ENCODE measurements at regions not wholly inside any gene's neighbourhood (a gene's known extent, or its start where the extent isn't known, plus 50 kb on each side); places are given as distances from the start of the nearest gene placed in this dataset.

DNA sequence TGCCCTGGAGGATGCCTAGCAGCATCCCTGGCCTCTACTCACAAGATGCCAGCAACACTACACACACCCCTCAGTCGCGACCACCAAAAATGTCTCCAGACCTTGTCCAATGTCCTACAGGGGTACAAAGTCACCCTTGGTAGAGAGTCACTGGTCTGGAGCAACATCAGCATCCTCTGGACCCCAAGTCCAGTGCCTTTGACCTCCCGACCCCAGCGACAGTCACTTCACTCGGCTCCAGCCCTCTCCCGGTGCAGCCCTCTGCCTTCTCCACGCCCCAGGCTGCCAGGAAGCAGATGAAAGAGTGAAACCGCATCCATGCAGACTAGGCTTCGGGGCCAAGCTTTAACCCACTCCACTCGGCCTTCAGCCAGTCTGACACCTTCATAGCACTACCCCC, 92.0 kb upstream of the SRSF6 start:
- BruUV-seq (replicated peaks) = no TSS peak
- Histone ChIP-seq H3K36me3 (ENCODE audit: low read depth) (no peaks in the 10 kb centered on the region), H3K9me3 (ENCODE audit: insufficient read depth, low read depth) (no peaks in the 10 kb centered on the region), H2AFZ (no peak overlapping the region), H3K27me3 (ENCODE audit: insufficient read depth, low read depth) (peaks cover 80% of the 10 kb centered on the region), H3K9me2 (ENCODE audit: insufficient read depth) (no peaks in the 10 kb centered on the region), H3F3A (ENCODE audit: insufficient read depth, low read depth) (no peaks in the 10 kb centered on the region), H3K4me3 (no peak overlapping the region), H3K4me1 (replicated peaks; ENCODE audit: insufficient read depth) (no peaks in the 10 kb centered on the region), H3K4me2 (no peak overlapping the region), H3K27ac (no peak overlapping the region), H4K20me1 (ENCODE audit: insufficient read depth) (0 out of 2 replicates have a peak, but pooled peaks cover 3% of the 10 kb centered on the region), H3K79me2 (ENCODE audit: low read depth) (no peaks in the 10 kb centered on the region)
- no peak for TF ChIP-seq EZH2 (IDR thresholded peaks at IDR 0.05; ENCODE audit: low read depth)
- TF ChIP-seq, protein P1, sequence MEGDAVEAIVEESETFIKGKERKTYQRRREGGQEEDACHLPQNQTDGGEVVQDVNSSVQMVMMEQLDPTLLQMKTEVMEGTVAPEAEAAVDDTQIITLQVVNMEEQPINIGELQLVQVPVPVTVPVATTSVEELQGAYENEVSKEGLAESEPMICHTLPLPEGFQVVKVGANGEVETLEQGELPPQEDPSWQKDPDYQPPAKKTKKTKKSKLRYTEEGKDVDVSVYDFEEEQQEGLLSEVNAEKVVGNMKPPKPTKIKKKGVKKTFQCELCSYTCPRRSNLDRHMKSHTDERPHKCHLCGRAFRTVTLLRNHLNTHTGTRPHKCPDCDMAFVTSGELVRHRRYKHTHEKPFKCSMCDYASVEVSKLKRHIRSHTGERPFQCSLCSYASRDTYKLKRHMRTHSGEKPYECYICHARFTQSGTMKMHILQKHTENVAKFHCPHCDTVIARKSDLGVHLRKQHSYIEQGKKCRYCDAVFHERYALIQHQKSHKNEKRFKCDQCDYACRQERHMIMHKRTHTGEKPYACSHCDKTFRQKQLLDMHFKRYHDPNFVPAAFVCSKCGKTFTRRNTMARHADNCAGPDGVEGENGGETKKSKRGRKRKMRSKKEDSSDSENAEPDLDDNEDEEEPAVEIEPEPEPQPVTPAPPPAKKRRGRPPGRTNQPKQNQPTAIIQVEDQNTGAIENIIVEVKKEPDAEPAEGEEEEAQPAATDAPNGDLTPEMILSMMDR (conservative IDR thresholded peaks at IDR 0.05) = no peak
- intact Hi-C loops (cut with micrococcal nuclease; ENCODE audit: unreplicated experiment) = no loop called here
- no peak for DNase-seq
- POLR2A ChIA-PET (ENCODE audit: unreplicated experiment) = no interaction called here
- CTCF ChIA-PET = no interaction called here

DNA sequence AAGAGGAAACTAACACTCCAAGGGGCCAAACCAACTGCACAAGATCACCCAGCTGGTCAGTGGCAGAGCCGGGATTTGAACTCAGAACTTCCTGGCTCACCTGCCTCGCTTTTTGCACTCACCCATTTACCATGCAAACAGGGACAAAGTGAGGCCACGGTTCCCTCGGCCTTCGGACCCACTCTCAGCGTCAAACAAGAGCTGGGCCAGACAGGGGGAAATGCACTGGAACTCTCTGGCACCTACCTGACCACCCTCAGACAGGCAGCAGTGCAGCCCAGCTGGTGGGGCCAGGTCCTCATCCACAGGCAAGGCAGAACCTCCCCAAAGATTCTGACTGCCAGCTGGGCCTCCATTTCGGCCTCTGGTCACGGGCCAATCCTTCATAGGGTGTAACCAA, 93.7 kb upstream of the SRSF6 start:
- Histone ChIP-seq H3K36me3 (ENCODE audit: low read depth) (no peaks in the 10 kb centered on the region), H3K9me2 (ENCODE audit: insufficient read depth) (no peaks in the 10 kb centered on the region), H3K4me1 (replicated peaks; ENCODE audit: insufficient read depth) (no peaks in the 10 kb centered on the region), H2AFZ (no peak overlapping the region), H3K79me2 (ENCODE audit: low read depth) (no peaks in the 10 kb centered on the region), H3K4me2 (no peak overlapping the region), H3F3A (ENCODE audit: insufficient read depth, low read depth) (no peaks in the 10 kb centered on the region), H3K27ac (no peak overlapping the region), H4K20me1 (ENCODE audit: insufficient read depth) (0 out of 2 replicates have a peak, but pooled peaks cover 3% of the 10 kb centered on the region), H3K4me3 (no peak overlapping the region), H3K27me3 (ENCODE audit: insufficient read depth, low read depth) (peaks cover 92% of the 10 kb centered on the region), H3K9me3 (ENCODE audit: insufficient read depth, low read depth) (no peaks in the 10 kb centered on the region)
- no TSS peak for BruUV-seq (replicated peaks)
- no peak for DNase-seq
- intact Hi-C loops (cut with micrococcal nuclease; ENCODE audit: unreplicated experiment) = no loop called here
- ChIA-PET POLR2A (ENCODE audit: unreplicated experiment) (no interaction called here), CTCF (no interaction called here)
- TF ChIP-seq, protein P1 (conservative IDR thresholded peaks at IDR 0.05) = no peak
- 0 out of 2 replicates have a peak, but pooled peaks have one; percentile 55 for TF ChIP-seq EZH2 (IDR thresholded peaks at IDR 0.05; ENCODE audit: low read depth)

- intact Hi-C loops (cut with micrococcal nuclease; ENCODE audit: unreplicated experiment) = no loop called here
- no peaks in the 10 kb centered on the region for H3K79me2 ChIP-seq (ENCODE audit: low read depth)
- TF ChIP-seq, protein P1 (conservative IDR thresholded peaks at IDR 0.05) = no peak
- TF ChIP-seq EZH2 (IDR thresholded peaks at IDR 0.05; ENCODE audit: low read depth) = no peak
- no peaks in the 10 kb centered on the region for H3F3A ChIP-seq (ENCODE audit: insufficient read depth, low read depth)
- ChIA-PET POLR2A (ENCODE audit: unreplicated experiment) (no interaction called here), CTCF (no interaction called here)
- peaks cover 97% of the 10 kb centered on the region for H3K27me3 ChIP-seq (ENCODE audit: insufficient read depth, low read depth)
- no peak for DNase-seq
- no peak overlapping the region for H3K4me3 ChIP-seq
- BruUV-seq (replicated peaks) = no TSS peak
- H3K4me1 ChIP-seq (replicated peaks; ENCODE audit: insufficient read depth) = no peaks in the 10 kb centered on the region
- H3K4me2 ChIP-seq = no peak overlapping the region
- H2AFZ ChIP-seq = no peak overlapping the region
- H4K20me1 ChIP-seq (ENCODE audit: insufficient read depth) = 0 out of 2 replicates have a peak, but pooled peaks cover 3% of the 10 kb centered on the region
- no peaks in the 10 kb centered on the region for H3K9me2 ChIP-seq (ENCODE audit: insufficient read depth)
- no peaks in the 10 kb centered on the region for H3K9me3 ChIP-seq (ENCODE audit: insufficient read depth, low read depth)
- H3K27ac ChIP-seq = no peak overlapping the region
- no peaks in the 10 kb centered on the region for H3K36me3 ChIP-seq (ENCODE audit: low read depth)
Measured at GRCh38 chr20:43363506-43363905, 94.2 kb upstream of the SRSF6 start.

Measured in PC-9 (cell line).